Choroid plexus epithelial cell (primary cell): ENCODE measurements at regions not wholly inside any gene's neighbourhood (a gene's known extent, or its start where the extent isn't known, plus 50 kb on each side); places are given as distances from the start of the nearest gene placed in this dataset.
A peak's percentile ranks its signal among the peaks of the same experiment; 100 is the strongest.
"Not testable (repeated sequence)": the region's sequence is repeated elsewhere in the genome, so short reads cannot be mapped to it uniquely, and the experiment has no call there.

Source experiments
- DNase-seq: peaks from one replicate; pipeline ENCODE4 v3.0.0-alpha.2; 2010; ENCODE audit warnings: low read depth
- H3K4me3 ChIP-seq: 2 replicates; pipeline ENCODE4 v1.5.1; 2011; ENCODE audit warnings: low read depth, mild to moderate bottlenecking, control low read depth, low read length, moderate library complexity
- TF ChIP-seq, protein P1 (sequence below): conservative IDR thresholded peaks from 2 replicates; pipeline ENCODE4 v1.5.1; 2011; ENCODE audit warnings: low read depth, mild to moderate bottlenecking, control low read depth, inconsistent platforms, low read length, moderate library complexity

DNA sequence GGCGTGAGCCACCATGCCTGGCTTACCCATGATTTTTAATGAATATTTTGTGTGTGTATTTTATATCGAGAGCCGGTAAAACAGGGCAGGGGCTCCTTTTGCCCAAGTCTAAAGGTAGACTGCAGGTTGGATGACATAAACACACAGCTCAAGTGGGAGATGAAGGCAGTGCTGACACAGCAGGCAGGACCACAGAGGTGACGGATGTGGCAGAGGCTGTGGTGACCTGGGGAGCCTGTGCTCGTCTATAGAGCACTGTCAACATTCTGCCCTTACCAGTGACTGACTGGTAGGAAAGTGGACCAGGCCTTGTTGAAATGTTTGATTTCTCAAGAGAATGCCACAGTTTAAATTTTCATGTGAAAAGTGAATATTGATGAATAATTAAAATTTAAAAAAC, 137.5 kb downstream of the ZFP64 start:
- TF ChIP-seq, protein P1, sequence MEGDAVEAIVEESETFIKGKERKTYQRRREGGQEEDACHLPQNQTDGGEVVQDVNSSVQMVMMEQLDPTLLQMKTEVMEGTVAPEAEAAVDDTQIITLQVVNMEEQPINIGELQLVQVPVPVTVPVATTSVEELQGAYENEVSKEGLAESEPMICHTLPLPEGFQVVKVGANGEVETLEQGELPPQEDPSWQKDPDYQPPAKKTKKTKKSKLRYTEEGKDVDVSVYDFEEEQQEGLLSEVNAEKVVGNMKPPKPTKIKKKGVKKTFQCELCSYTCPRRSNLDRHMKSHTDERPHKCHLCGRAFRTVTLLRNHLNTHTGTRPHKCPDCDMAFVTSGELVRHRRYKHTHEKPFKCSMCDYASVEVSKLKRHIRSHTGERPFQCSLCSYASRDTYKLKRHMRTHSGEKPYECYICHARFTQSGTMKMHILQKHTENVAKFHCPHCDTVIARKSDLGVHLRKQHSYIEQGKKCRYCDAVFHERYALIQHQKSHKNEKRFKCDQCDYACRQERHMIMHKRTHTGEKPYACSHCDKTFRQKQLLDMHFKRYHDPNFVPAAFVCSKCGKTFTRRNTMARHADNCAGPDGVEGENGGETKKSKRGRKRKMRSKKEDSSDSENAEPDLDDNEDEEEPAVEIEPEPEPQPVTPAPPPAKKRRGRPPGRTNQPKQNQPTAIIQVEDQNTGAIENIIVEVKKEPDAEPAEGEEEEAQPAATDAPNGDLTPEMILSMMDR = no peak
- H3K4me3 ChIP-seq = no peak overlapping the region
- no peak for DNase-seq

DNA sequence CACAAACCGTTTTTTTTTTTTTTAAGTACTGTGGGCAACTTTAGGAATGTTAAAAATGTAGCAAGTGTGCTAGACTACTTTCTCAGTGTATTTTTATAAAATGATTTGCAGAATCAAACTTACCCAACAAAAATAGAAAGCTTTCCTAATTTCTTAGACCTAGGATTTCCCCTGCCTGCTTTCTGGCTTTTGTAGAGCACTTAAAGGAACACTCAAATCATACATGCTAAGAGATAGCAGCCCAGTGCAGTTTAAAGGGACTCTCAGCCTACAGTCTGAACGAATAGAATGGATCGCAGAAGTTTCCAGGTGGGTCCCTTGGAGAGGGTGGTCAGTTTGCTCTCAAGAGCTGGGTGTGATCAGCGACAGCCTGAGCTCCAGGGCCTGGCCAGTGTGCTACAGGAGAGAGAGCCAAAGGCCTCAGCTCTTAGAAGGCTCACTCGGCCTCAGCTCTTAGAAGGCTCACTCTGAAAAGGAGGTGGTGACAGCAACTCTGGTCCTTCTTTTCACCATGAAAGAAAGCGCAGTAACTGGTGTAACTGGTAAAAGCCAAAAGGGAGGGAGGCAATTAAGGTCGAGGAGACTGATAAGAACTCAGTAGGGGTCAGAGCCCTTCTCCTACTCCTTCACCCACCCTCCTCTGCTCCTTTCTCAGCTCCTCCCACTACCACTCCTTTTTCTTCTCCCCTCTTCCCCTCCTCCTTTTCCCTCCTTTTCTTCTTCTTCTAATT, 142.4 kb downstream of the ZFP64 start:
- TF ChIP-seq, protein P1 = no peak
- no peak overlapping the region for H3K4me3 ChIP-seq

DNA sequence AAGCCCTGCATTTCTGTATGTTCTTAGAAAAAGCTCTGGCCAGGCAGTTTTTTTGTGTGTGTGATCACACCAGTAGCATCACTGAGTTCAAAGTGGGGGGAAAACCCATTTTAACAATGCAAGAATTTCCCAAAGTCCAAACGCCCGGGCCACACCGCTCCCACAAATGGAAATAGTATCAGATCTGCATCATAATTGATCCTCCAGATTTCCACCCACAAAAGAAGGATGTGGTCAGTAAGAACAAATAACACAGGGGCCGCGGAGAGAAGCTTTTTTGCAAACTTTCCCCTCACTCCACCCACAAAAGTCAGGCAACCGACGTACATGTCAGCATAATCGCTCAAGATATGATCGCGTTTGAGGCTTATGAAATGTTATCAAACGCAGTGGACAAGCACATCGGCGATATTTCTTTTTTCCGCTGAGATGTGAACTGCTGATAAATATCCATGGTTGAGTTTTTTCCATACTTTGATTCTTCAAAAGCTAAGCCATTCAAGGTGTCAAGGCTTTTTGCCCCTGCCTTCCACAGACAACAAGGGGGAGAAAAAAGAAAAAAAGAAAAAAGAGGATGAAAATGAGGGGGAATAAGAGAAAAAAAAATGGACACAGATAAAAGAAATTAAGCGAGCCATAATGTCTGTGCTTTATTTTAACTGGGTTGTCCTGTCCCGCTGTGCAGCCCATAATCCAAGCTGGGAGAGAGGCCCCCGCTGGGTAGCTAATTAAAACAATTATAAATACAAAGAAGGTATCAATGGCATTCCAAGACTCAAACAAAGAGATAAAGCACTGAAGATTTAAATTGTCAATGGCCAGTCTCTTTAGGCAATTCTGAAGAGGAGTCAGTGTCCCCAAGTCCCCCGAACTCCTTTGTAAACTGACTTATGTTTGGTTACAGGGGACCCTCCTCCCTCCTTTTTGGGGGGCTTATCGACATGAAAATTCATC, 143.5 kb downstream of the ZFP64 start:
- peak; percentile 70 for DNase-seq
- peak overlapping the region; percentile 37 for H3K4me3 ChIP-seq
- TF ChIP-seq, protein P1 = no peak

More for the DNA sequence above, 142.4 kb downstream of the ZFP64 start:
- DNase-seq = peak; percentile 58

DNA sequence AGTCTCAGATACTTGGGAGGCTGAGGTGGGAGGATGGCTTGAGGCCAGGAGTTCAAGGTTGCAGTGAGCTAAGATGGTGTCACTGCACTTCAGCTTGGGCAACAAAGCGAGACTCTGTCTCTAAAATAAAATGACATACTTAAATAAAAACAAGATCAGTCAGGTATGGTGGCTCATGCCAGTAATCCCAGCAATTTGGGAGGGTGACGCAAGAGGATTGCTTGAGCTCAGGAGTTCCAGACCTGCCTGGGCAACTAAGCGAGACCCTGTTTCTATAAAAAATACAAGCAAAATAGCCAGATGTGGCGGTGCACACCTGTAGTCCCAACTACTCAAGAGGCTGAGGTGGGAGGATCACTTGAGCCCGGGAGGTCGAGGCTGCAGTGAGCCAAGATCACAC, 149.6 kb downstream of the ZFP64 start:
- DNase-seq = no peak
- no peak overlapping the region for H3K4me3 ChIP-seq
- TF ChIP-seq, protein P1 = no peak

DNA sequence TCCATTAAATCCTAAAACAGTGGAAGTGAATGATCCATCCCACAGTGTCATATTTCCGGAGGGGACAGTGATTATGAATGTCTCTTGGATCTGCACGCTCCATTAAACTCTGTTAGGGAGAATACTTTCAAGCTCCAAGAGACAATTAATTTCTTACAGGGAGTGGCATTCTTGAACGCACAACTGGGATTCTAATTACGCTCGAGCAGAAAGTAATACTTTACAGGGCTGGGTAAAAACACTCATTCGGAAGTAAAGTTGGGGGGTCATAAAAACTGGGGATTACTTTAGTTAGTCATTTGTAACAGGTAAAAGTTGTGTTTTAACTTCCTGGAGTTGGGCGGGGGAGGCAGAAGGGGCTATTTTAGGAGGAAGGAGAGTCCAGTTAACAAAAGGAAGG, 151.8 kb downstream of the ZFP64 start:
- no peak for DNase-seq
- TF ChIP-seq, protein P1 = no peak

DNA sequence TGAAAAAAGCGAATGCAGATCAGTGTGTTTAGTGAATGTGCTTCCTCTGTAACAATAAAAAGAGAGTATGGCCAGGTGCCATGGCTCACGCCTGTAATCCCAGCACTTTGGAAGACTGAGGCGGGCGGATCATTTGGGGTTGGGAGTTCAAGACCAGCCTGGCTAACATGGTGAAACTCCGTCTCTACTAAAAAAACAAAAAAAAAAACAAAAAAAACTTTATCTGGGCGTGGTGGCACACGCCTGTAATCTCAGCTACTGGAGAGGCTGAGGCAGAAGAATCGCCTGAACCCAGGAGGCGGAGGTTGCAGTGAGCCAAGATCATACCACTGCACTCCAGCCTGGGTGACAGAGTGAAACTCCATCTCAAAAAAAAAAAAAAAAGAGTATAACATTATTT, 152.9 kb downstream of the ZFP64 start:
- not testable (repeated sequence) for DNase-seq, H3K4me3 ChIP-seq

More for the DNA sequence above, 151.8 kb downstream of the ZFP64 start:
- H3K4me3 ChIP-seq = no peak overlapping the region

DNA sequence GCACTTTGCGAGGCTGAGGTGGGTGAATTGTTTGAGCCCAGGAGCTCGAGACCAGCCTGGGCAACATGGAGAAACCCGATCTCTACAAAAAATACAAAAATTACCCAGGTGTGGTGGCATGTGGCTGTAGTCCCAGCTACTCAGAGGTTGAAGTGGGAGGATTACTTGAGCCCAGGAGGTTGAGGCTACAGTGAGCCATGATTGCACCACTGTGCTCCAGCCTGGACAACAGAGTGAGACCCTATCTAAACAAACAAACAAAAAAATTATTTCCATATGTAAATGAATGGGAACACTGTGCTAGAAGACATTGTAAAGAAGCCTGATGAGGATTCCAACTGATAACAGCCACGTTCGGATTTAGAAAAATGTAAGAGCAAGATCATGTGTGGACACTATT, 154.2 kb downstream of the ZFP64 start:
- no peak for DNase-seq
- H3K4me3 ChIP-seq = no peak overlapping the region
- TF ChIP-seq, protein P1 = no peak
